Fibroblast of the conjunctiva (primary cell): ENCODE measurements at regions not wholly inside any gene's neighbourhood (a gene's known extent, or its start where the extent isn't known, plus 50 kb on each side); places are given as distances from the start of the nearest gene placed in this dataset.

Experiments used
- DNase-seq: peaks from one replicate; pipeline ENCODE4 v3.0.0-alpha.2; 2010; ENCODE audit warnings: low read depth

DNA sequence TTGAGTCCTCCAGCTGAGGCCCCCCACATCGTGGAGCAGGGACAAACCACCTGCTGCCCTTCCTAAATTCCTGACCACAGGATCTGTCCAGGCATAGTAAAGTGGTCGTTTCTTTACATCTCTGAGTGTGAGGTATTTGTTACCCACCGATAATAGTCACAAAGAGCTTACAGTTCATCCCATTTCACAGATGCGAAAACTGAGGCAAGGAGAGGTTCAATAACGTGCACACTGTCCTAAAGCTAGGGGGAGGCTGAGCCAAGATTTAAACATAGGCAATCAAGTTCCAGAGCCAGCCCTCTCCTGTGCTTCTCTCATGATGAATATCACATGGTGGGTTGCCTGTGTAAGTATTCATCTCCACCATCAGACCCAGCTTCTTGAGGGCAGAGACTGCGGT is 135.4 kb downstream of the CCT6B start:
- no peak for DNase-seq

- DNase-seq: no peak
These were observed 136.2 kb downstream of the CCT6B start for GRCh38 chr17:34825102-34825501.

DNA sequence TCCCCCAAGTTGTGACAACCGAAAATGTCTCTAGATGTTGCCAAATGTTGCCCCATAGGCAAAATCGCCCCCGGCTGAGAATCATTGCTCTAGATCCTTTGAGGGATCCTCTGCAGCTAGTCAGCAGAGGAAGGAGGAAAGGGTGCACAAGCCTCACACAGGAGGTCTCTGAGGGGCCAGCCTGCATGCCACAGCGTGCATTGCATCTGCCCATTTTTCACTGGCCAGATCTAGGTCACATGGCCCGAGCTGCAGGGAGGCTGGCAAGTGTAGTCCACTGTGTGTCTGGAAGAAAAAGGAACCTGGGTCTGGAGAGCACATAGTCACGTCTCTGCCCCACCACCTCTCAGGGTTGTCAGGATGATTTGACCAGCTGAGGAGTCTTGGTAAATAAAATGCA is 138.2 kb downstream of the CCT6B start:
- no peak for DNase-seq

- DNase-seq: no peak
These were observed 139.1 kb downstream of the CCT6B start for GRCh38 chr17:34822007-34822739.

GRCh38 chr17:34820922-34821321 is 140.3 kb downstream of the CCT6B start:
- DNase-seq: no peak

DNA sequence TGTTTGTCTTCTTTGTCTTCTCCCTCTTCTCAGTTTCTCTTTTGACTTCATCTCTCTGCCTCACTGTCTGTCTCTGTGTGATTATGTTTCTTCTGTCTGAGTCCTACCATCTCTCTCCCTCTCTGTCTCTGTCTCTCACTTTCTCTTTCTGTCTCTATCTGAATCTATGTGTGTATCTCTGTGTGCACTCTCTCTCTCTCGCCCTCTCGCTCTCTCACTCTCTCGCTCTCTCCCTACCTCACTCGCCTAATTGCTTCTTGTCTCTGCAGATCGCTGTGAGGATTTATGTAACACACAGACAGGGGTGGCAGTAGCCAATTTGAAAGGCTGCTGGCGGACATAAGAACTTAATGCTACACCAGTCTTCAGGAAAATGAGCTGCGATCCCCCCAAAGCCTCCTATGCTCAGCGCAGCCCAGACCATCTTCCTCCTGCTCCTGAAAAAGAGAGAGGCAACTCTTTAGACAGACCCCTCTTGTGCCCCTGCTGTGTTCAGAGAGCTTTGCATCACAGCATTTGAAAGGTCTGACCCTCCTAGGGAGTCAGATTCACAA is 140.9 kb downstream of the CCT6B start:
- no peak for DNase-seq

DNA sequence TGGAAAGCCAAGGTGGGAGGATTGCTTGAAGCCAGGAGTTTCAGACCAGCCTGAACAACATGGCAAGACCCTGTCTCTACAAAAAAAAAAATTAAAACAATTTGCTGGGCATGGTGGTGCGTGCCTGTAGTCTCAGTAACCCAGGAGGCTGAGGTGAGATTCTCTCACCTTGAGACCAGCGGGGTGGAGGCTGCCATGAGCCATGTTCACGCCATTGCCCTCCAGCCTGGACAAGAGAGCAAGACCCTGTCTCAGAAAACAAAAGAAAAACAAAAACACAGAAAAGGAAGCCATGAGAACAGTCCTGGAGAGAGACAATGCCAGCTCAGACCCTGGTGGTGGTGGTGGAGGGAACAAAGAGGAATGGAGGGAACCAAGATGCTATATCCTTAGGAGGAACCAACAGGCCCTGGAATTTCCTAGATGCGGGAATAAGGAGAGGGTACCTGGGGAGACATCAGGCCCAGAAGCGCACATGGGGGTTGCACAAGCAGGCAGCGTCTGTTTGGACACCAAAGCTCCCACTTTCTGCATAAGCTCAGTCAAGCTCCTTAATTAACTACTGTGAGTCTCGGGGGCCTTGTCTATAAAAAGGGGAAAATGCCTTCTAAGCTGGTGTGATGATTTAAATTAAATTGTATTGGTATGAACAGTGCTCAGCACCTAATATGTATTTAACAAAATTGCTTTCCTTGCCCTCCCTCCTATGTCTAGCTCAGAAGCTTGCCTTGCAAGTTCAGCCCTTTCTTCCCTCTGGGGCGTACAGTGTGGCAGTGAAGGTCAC is 143.8 kb downstream of the CCT6B start:
- DNase-seq: no peak

- DNase-seq: no peak
These were observed 144.4 kb downstream of the CCT6B start for GRCh38 chr17:34816848-34817247.

DNA sequence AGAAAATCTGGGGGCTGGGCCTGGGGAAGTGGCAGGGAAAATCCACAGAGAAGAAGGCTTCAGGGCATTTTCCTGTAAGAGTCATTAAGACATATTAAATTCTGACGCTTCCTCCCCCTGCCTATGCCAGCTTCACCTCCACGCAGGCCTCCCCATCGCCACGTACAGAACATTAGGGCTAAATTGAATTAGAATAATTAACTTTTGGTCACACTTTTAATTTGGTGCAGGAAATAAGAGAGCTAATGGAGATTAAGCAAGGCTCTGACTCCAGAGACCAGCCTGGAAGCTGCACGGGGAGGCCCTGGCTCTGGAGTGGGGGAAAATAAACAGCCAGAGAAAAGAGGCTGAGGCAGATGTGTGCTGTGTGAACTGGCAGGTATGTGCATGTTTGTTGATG is 148.0 kb downstream of the CCT6B start:
- DNase-seq: no peak

- DNase-seq: no peak
These were observed 149.7 kb downstream of the CCT6B start for GRCh38 chr17:34811561-34811960.

GRCh38 chr17:34800661-34801060 is 160.6 kb downstream of the CCT6B start:
- no peak for DNase-seq

DNA sequence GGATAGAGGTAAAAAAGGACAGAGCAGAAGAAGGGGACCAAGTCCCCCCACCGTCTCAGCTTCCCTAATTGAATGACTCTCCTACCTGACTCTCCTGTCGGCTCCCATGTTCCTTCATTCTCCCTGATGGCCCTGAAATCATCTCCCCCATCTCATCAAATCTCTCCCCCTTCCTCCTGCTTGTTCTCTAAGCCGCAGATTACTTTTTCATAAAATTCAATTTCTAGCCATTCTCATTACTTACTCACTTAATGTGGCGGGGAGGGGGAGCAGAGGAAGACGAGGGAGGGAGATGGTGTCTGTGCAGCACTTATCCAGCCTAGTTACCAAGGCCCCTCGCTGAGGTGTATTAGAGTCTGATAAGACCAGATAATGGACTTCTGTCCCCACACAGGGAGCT is 161.5 kb downstream of the CCT6B start:
- DNase-seq: no peak

GRCh38 chr17:34798581-34798980 is 162.7 kb downstream of the CCT6B start:
- no peak for DNase-seq

DNA sequence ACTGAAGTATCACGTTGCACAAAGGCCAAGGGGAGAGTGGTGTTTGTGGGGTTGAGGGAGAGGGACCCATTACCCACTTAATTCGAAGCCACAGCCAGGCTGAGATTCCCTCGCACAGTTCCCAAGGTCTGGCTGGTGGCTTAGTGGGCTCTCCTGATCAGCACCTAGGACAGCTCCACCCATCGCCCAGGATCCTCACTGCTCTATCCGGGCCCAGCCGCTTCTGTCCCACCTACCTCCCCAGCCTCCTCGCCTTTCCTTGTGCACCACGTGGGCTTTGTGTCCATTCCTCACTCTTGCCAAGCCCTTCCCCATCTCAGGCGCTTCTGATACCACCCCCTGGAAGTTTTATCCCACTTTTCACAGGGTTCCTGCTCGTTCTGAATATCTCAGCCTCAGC is 163.5 kb downstream of the CCT6B start:
- DNase-seq: no peak

GRCh38 chr17:34793231-34793908 is 167.9 kb downstream of the CCT6B start:
- no peak for DNase-seq

- no peak for DNase-seq
These were observed 172.6 kb downstream of the CCT6B start for GRCh38 chr17:34788696-34789095.

- DNase-seq: no peak
These were observed 176.7 kb downstream of the CCT6B start for GRCh38 chr17:34784526-34784925.

GRCh38 chr17:34782271-34782670 is 179.0 kb downstream of the CCT6B start:
- no peak for DNase-seq

- DNase-seq: no peak
These were observed 179.6 kb downstream of the CCT6B start for GRCh38 chr17:34781571-34782108.

DNA sequence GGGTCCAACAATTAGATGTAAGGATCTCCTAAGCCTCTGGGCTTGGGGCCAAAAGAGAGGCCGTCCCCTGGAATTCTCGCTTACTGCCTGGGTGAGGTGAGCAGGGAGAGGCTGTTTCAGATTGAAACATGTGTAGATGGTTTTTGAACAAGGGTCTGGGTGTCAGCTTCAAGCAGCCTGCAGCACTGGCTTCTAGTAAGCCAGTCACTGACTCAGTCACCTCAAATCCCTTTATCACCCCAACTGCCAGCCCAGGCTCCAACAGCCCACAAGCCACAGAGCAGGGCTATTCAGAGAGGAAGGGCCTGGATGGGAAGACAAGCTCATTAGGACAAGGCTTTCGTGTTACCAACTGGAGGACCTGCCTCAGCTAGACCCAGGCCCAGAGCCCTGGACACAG is 180.2 kb downstream of the CCT6B start:
- no peak for DNase-seq

DNA sequence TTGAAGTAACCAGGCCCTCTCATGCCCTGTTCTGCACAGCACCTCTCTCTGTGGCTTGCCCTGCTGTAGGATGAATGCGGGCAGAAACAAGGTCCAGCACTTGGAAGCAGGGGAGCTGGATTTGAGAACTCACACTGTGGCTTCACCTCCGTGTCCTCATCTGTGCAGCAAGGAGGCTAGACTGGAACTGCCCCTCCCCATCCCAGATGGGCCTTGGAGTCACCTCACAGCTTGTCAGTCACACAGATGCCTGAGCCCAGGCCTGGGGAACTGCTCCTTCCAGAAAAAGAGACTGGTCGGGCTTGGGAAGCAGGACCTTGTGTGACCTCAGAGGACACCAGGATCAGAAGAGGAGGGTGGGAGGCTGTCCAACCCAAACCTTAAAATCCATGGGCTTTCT is 180.8 kb downstream of the CCT6B start:
- no peak for DNase-seq
